ENCODE measurements at regions not wholly inside any gene's neighbourhood (a gene's known extent, or its start where the extent isn't known, plus 50 kb on each side); places are given as distances from the start of the nearest gene placed in this dataset.

- TF ChIP-seq CHD7 (IDR thresholded peaks at IDR 0.05; ENCODE audit: low read depth, low read length) (no peak), CGGBP1 (CRISPR knock-in tag; IDR thresholded peaks at IDR 0.05) (no peak), ZNF668 (CRISPR knock-in tag; IDR thresholded peaks at IDR 0.05) (no peak), GABPB1 (CRISPR knock-in tag; IDR thresholded peaks at IDR 0.05) (no peak), HINFP (tag; conservative IDR thresholded peaks at IDR 0.05; ENCODE audit: low read depth) (no peak), YY1 (IDR thresholded peaks at IDR 0.05; ENCODE audit: borderline replicate concordance in 1 of 3, control insufficient read depth in 1 of 3, extremely low read depth in 1 of 3, insufficient read depth in 3 of 3, insufficient read length in 1 of 3, insufficient replicate concordance in 2 of 3, low read depth in 1 of 3, low read length in 2 of 3) (no peak), XRCC3 (IDR thresholded peaks at IDR 0.05) (no peak), ZNF431 (CRISPR knock-in tag; IDR thresholded peaks at IDR 0.05) (no peak), ADNP (tag; IDR thresholded peaks at IDR 0.05) (no peak), ZBTB17 (CRISPR knock-in tag; IDR thresholded peaks at IDR 0.05) (no peak), ZKSCAN1 (IDR thresholded peaks at IDR 0.05; ENCODE audit: low read depth, low read length) (no peak), MYNN (IDR thresholded peaks at IDR 0.05) (no peak), MYNN (CRISPR knock-in tag; IDR thresholded peaks at IDR 0.05) (no peak), FOXK1 (CRISPR knock-in tag; IDR thresholded peaks at IDR 0.05; ENCODE audit: borderline replicate concordance) (no peak), FOXP1 (CRISPR knock-in tag; IDR thresholded peaks at IDR 0.05) (no peak)
Observed at GRCh38 chr6:125431971-125432370, 130.2 kb upstream of the HDDC2 start (continued).
